ENCODE measurements at regions not wholly inside any gene's neighbourhood (a gene's known extent, or its start where the extent isn't known, plus 50 kb on each side); places are given as distances from the start of the nearest gene placed in this dataset.

- Histone ChIP-seq H3K79me1 (ENCODE audit: low read depth, low read length) (no peaks in the 10 kb centered on the region), H2BK5ac (ENCODE audit: low read depth, low read length) (no peak overlapping the region), H3K9me3 (ENCODE audit: insufficient read depth in 2 of 2, low read depth in 1 of 2, low read length in 1 of 2) (no peaks in the 10 kb centered on the region), H2BK20ac (ENCODE audit: low read length) (no peak overlapping the region), H3K18ac (ENCODE audit: extremely low read depth, low read length) (no peak overlapping the region), H3K27ac (ENCODE audit: low read depth, low read length) (no peak overlapping the region), H3K23ac (ENCODE audit: insufficient read length) (no peak overlapping the region), H3K79me2 (ENCODE audit: control insufficient read depth in 1 of 2, insufficient read depth in 2 of 2, low read length in 2 of 2) (no peaks in the 10 kb centered on the region), H3K23me2 (ENCODE audit: low read depth, low read length) (no peaks in the 10 kb centered on the region), H3K9ac (replicated peaks in 1 of 4; ENCODE audit: extremely low read depth in 1 of 4, low read depth in 3 of 4, low read length in 3 of 4) (no peak overlapping the region), H3K27me3 (replicated peaks in 1 of 4; ENCODE audit: control insufficient read depth in 3 of 4, extremely low read depth in 1 of 4, insufficient read depth in 3 of 4, low read length in 3 of 4) (no peaks in the 10 kb centered on the region), H4K91ac (replicated peaks; ENCODE audit: insufficient read length, low read length) (no peak overlapping the region), H3K14ac (ENCODE audit: insufficient read length) (no peak overlapping the region), H2BK120ac (replicated peaks; ENCODE audit: low read depth, low read length) (no peak overlapping the region), H4K20me1 (replicated peaks in 1 of 2; ENCODE audit: control insufficient read depth in 1 of 2, insufficient read depth in 2 of 2, low read length in 2 of 2) (no peaks in the 10 kb centered on the region), H4K5ac (ENCODE audit: insufficient read length, low read depth, low read length) (no peak overlapping the region), H3K36me3 (ENCODE audit: control insufficient read depth in 2 of 4, insufficient read depth in 4 of 4, low read length in 3 of 4) (no peaks in the 10 kb centered on the region), H2BK15ac (ENCODE audit: low read length) (no peak overlapping the region), H3K4me3 (ENCODE audit: extremely low read depth in 1 of 4, insufficient read depth in 2 of 4, low read depth in 3 of 4, low read length in 4 of 4) (no peak overlapping the region), H4K8ac (ENCODE audit: extremely low read depth, insufficient read depth, low read length) (peak overlapping the region; percentile 65; the same call in 1 of the 2 replicates), H2AFZ (ENCODE audit: low read length) (no peak overlapping the region), H3K4me1 (replicated peaks in 1 of 4; ENCODE audit: control insufficient read depth in 3 of 4, insufficient read depth in 4 of 4, low read length in 3 of 4) (no peaks in the 10 kb centered on the region; a peak in 2 of 7 replicates), H3K4me2 (ENCODE audit: insufficient read depth in 1 of 2, low read depth in 2 of 2, low read length in 2 of 2) (no peak overlapping the region), H2BK12ac (ENCODE audit: low read depth, low read length) (no peak overlapping the region), H2AK5ac (ENCODE audit: low read depth, low read length) (no peak overlapping the region), H3K4ac (replicated peaks; ENCODE audit: insufficient read length, low read depth, low read length) (no peak overlapping the region), H3K56ac (replicated peaks; ENCODE audit: insufficient read length, low read depth, low read length) (no peak overlapping the region)
- DNase-seq (ENCODE audit: low read depth in 1 of 2, low spot score in 2 of 2) (peak in 1 of 2 experiments; percentile 79), FAIRE-seq (peak; percentile 28)
- 77% methylated on average over 9 of the region's 12 CpGs; no CpG with 5 or more reads in 1 of the 2 experiments for WGBS, 2 experiments (ENCODE audit: extremely low coverage in 1 of 2, insufficient coverage in 1 of 2, insufficient read length in 1 of 2, insufficient replicate concordance in 2 of 2, low coverage in 1 of 2, low lambda C conversion rate in 2 of 2, missing lambda C conversion rate in 1 of 2)
- ChIA-PET CTCF (ENCODE audit: partially characterized antibody) (interaction anchor here (0.6 to 3.6 kb wide), 19 partner anchors 10 to 357 kb away, joined by 3 to 24 read pairs (median 4); no protein-coding TSS in a partner anchor), POLR2A (ENCODE audit: partially characterized antibody) (no interaction called here)
- TF ChIP-seq SRF (IDR thresholded peaks at IDR 0.05; ENCODE audit: low read depth, low read length) (no peak), SP2 (IDR thresholded peaks at IDR 0.05; ENCODE audit: low read length) (no peak), ZNF274 (IDR thresholded peaks at IDR 0.05; ENCODE audit: borderline replicate concordance, extremely low read depth, low read length) (no peak), KDM1A (IDR thresholded peaks at IDR 0.05; ENCODE audit: borderline replicate concordance, low read length) (no peak), CTCF (IDR thresholded peaks at IDR 0.05; ENCODE audit: control extremely low read depth in 1 of 3, insufficient read depth in 1 of 3, low read depth in 1 of 3, low read length in 3 of 3) (peak; percentile 43 to 73 (median 72)), HDAC6 (IDR thresholded peaks at IDR 0.05; ENCODE audit: low read depth, low read length) (no peak), RAD21 (IDR thresholded peaks at IDR 0.05 in 1 of 2, conservative IDR thresholded peaks at IDR 0.05 in 1 of 2; ENCODE audit: low read depth in 2 of 2, low read length in 2 of 2) (peak; percentile 46 to 65; a peak in 3 of 4 replicates), TCF12 (IDR thresholded peaks at IDR 0.05; ENCODE audit: low read depth, low read length) (no peak)
Observed at GRCh38 chrX:9312922-9313867, 151.7 kb upstream of the TBL1X start.
